ENCODE measurements at regions not wholly inside any gene's neighbourhood (a gene's known extent, or its start where the extent isn't known, plus 50 kb on each side); places are given as distances from the start of the nearest gene placed in this dataset.

DNA sequence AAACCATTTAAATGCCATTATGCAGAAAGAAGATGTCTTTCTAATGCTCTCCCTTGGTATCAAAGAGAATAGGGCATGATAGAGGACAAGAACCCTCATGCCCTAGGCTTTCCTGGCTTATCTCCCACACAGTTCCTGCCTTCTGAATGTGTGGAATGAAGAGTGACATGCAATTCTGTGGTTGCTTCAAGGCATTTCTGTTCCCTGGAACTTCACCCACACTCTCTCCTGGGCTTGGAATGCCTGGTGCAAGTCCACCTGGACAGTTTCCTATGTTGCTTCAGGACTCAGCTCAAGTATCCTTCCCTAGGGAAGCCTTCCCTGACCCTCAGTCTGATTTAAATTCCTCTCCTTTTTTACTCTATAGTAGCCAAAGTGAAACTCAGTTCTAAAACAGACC, 53.8 kb upstream of the DRD2 start:
- ChIA-PET CTCF (no interaction called here), POLR2A (ENCODE audit: unreplicated experiment) (no interaction called here)
- TF ChIP-seq CTCF (conservative IDR thresholded peaks at IDR 0.05): no peak
- no peak for TF ChIP-seq EZH2 (IDR thresholded peaks at IDR 0.05; ENCODE audit: low read depth)
- no peak overlapping the region for H3K4me3 ChIP-seq
- H3K36me3 ChIP-seq (ENCODE audit: low read depth): no peaks in the 10 kb centered on the region
- no peak overlapping the region for H2AFZ ChIP-seq
- H3K4me2 ChIP-seq: no peak overlapping the region
- H3K4me1 ChIP-seq (replicated peaks; ENCODE audit: insufficient read depth): no peaks in the 10 kb centered on the region
- H4K20me1 ChIP-seq (ENCODE audit: insufficient read depth): no peaks in the 10 kb centered on the region
- H3K27ac ChIP-seq: no peak overlapping the region
- no peaks in the 10 kb centered on the region for H3K9me3 ChIP-seq (ENCODE audit: insufficient read depth, low read depth)
- intact Hi-C loops (cut with micrococcal nuclease; ENCODE audit: unreplicated experiment): no loop called here
- no peaks in the 10 kb centered on the region for H3F3A ChIP-seq (ENCODE audit: insufficient read depth, low read depth)
- H3K27me3 ChIP-seq (ENCODE audit: insufficient read depth, low read depth): peaks cover 27% of the 10 kb centered on the region
- no TSS peak for BruUV-seq (replicated peaks)
- no peaks in the 10 kb centered on the region for H3K9me2 ChIP-seq (ENCODE audit: insufficient read depth)
- no peak for DNase-seq
- H3K79me2 ChIP-seq (ENCODE audit: low read depth): no peaks in the 10 kb centered on the region

GRCh38 chr11:113526521-113526920, 51.3 kb upstream of the DRD2 start:
- POLR2A ChIA-PET (ENCODE audit: unreplicated experiment): no interaction called here
- no TSS peak for BruUV-seq (replicated peaks)
- intact Hi-C loops (cut with micrococcal nuclease; ENCODE audit: unreplicated experiment): no loop called here

More at GRCh38 chr11:113526521-113526920, 51.3 kb upstream of the DRD2 start:
- TF ChIP-seq CTCF (conservative IDR thresholded peaks at IDR 0.05) (no peak), EZH2 (IDR thresholded peaks at IDR 0.05; ENCODE audit: low read depth) (no peak)
- Histone ChIP-seq H3K9me3 (ENCODE audit: insufficient read depth, low read depth) (no peaks in the 10 kb centered on the region), H3K9me2 (ENCODE audit: insufficient read depth) (no peaks in the 10 kb centered on the region), H3F3A (ENCODE audit: insufficient read depth, low read depth) (no peaks in the 10 kb centered on the region), H2AFZ (no peak overlapping the region), H3K4me2 (no peak overlapping the region), H3K4me3 (no peak overlapping the region), H3K4me1 (replicated peaks; ENCODE audit: insufficient read depth) (no peaks in the 10 kb centered on the region), H3K79me2 (ENCODE audit: low read depth) (no peaks in the 10 kb centered on the region), H3K27me3 (ENCODE audit: insufficient read depth, low read depth) (peaks cover 21% of the 10 kb centered on the region), H3K36me3 (ENCODE audit: low read depth) (no peaks in the 10 kb centered on the region), H3K27ac (no peak overlapping the region), H4K20me1 (ENCODE audit: insufficient read depth) (no peaks in the 10 kb centered on the region)
- CTCF ChIA-PET: no interaction called here
- no peak for DNase-seq
